PC-9 (cell line): ENCODE measurements at regions not wholly inside any gene's neighbourhood (a gene's known extent, or its start where the extent isn't known, plus 50 kb on each side); places are given as distances from the start of the nearest gene placed in this dataset.

Experiments used
- CTCF ChIP-seq: fragments of 200-600 bp; sonication (generic); conservative IDR thresholded peaks from 2 replicates; pipeline ENCODE4 v1.6.1; 2017; ENCODE audit warnings: mixed run types, antibody characterized with exemption, mild to moderate bottlenecking, moderate library complexity
- EZH2 ChIP-seq: fragments of 200-600 bp; sonication (generic); IDR thresholded peaks from 2 replicates; pipeline ENCODE4 v1.8.0; 2017; ENCODE audit warnings: antibody characterized with exemption, low read depth

- TF ChIP-seq CTCF (no peak), EZH2 (no peak)
These were observed 246.8 kb upstream of the TOPAZ1 start for GRCh38 chr3:43994657-43995546.
